Common myeloid progenitor, CD34-positive (primary cell): ENCODE measurements at regions not wholly inside any gene's neighbourhood (a gene's known extent, or its start where the extent isn't known, plus 50 kb on each side); places are given as distances from the start of the nearest gene placed in this dataset.

Source experiments
- CTCF ChIA-PET: fragments of 350-600 bp; sonication (Branson Sonifier 250); formaldehyde crosslinking; loops from one replicate; lab custom pipeline; 2021; ENCODE audit warnings: antibody characterized with exemption; lab: Charles Lee
- POLR2A ChIA-PET: fragments of 350-600 bp; sonication (Branson Sonifier 250); formaldehyde crosslinking; loops from one replicate; lab custom pipeline; 2021; ENCODE audit warnings: antibody characterized with exemption; lab: Charles Lee
- DNase-seq, 3 donors: peaks; one replicate each; pipeline versions ENCODE4 v3.0.0 to v3.0.0-alpha.2; 2013
- H3K27ac ChIP-seq, 2 experiments: 1 replicate in 1 of 2; 2 replicates in 1 of 2; pipeline ENCODE4 v1.7.0; 2013; ENCODE audit warnings: inconsistent platforms in 2 of 2, low read length in 2 of 2, mild to moderate bottlenecking in 2 of 2, low read depth in 1 of 2, moderate library complexity in 1 of 2; ENCODE audit not compliant: severe bottlenecking in 2 of 2, insufficient read depth in 1 of 2, poor library complexity in 1 of 2
- H3K27me3 ChIP-seq, 5 experiments: replicated peaks in 2 of 5; 1 replicate in 3 of 5; 2 replicates in 2 of 5; pipeline versions ENCODE4 v1.6.1 to v1.7.0; 2013; ENCODE audit warnings: low read length in 4 of 5, mild to moderate bottlenecking in 2 of 5, moderate library complexity in 2 of 5, inconsistent platforms in 1 of 5; ENCODE audit not compliant: insufficient read depth in 5 of 5, control insufficient read depth in 4 of 5
- H3K36me3 ChIP-seq, 4 experiments: 1 replicate in 2 of 4; 2 replicates in 2 of 4; pipeline versions ENCODE4 v1.6.1 to v1.7.0; 2013; ENCODE audit warnings: low read length in 3 of 4, control low read depth in 1 of 4, mild to moderate bottlenecking in 1 of 4; ENCODE audit not compliant: control insufficient read depth in 4 of 4, insufficient read depth in 4 of 4
- H3K4me1 ChIP-seq, 4 experiments: 1 replicate in 3 of 4; 2 replicates in 1 of 4; pipeline versions ENCODE4 v1.6.1 to v1.7.1; 2013; ENCODE audit warnings: low read length in 3 of 4, mild to moderate bottlenecking in 3 of 4, control low read depth in 1 of 4, inconsistent platforms in 1 of 4, moderate library complexity in 1 of 4; ENCODE audit not compliant: control insufficient read depth in 4 of 4, insufficient read depth in 4 of 4; ENCODE audit errors: control extremely low read depth in 1 of 4
- H3K4me3 ChIP-seq, 7 experiments: 1 replicate in 4 of 7; 2 replicates in 3 of 7; pipeline versions ENCODE4 v1.5.1 to v1.7.0; 2013; ENCODE audit warnings: mild to moderate bottlenecking in 7 of 7, low read length in 6 of 7, moderate library complexity in 6 of 7, inconsistent platforms in 2 of 7, low read depth in 2 of 7, control low read depth in 1 of 7; ENCODE audit not compliant: insufficient read depth in 4 of 7, control insufficient read depth in 1 of 7; ENCODE audit errors: extremely low read depth in 1 of 7
- H3K9me3 ChIP-seq, 5 experiments: 1 replicate in 4 of 5; 2 replicates in 1 of 5; pipeline versions ENCODE4 v1.6.1 to v1.7.1; 2013; ENCODE audit warnings: low read length in 4 of 5, mild to moderate bottlenecking in 2 of 5, inconsistent platforms in 1 of 5, low read depth in 1 of 5, moderate library complexity in 1 of 5; ENCODE audit not compliant: control insufficient read depth in 4 of 5, insufficient read depth in 2 of 5; ENCODE audit errors: control extremely low read depth in 1 of 5
- WGBS: methylation state at CpG from one replicate; pipeline ENCODE4 v1.1.5; 2013; ENCODE audit not compliant: insufficient coverage; 5-methylcytosine and 5-hydroxymethylcytosine counted together

DNA sequence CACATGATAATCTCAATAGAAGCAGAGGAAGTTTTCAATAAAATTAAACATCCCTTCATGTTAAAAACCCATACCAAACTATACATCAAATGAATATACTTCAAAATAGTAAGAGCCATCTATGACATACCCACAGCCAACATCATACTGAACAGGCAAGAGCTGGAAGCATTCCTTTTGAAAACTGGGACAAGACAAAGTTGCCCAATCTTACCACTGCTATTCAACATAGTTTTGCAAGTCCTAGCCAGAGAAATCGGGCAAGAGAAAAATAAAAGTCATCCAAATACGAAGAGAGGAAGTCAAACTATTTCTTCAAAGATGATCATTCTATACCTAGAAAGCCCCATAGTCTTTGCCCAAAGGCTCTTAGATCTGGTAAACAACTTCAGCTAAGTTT, 454.7 kb upstream of the PRICKLE1 start:
- Histone ChIP-seq H3K4me3 (no peak overlapping the region), H3K4me1 (no peaks in the 10 kb centered on the region), H3K9me3 (no peaks in the 10 kb centered on the region), H3K27ac (no peak overlapping the region), H3K36me3 (no peaks in the 10 kb centered on the region), H3K27me3 (no peaks in the 10 kb centered on the region)
- ChIA-PET CTCF (no interaction called here), POLR2A (no interaction called here)
- DNase-seq, result no peak
- WGBS, result no CpG with 5 or more reads among the region's 2 CpGs

- POLR2A ChIA-PET, result no interaction called here
- peaks cover 0 to 2% (median 0%) of the 10 kb centered on the region in 5 experiments for H3K9me3 ChIP-seq
- no peaks in the 10 kb centered on the region for H3K27me3 ChIP-seq
- WGBS, result 87% methylated on average over 3 of the region's 3 CpGs
- no peak overlapping the region for H3K27ac ChIP-seq
- H3K4me3 ChIP-seq, result no peak overlapping the region
- no peaks in the 10 kb centered on the region for H3K4me1 ChIP-seq
- CTCF ChIA-PET, result no interaction called here
- no peak for DNase-seq
- no peaks in the 10 kb centered on the region for H3K36me3 ChIP-seq
Observed at GRCh38 chr12:43038991-43039390, 449.4 kb upstream of the PRICKLE1 start.

- peaks cover 0 to 11% (median 2%) of the 10 kb centered on the region in 5 experiments for H3K9me3 ChIP-seq
- ChIA-PET POLR2A (no interaction called here), CTCF (no interaction called here)
- WGBS, result 100% methylated on average over 2 of the region's 2 CpGs
- H3K27ac ChIP-seq, result no peak overlapping the region
- H3K36me3 ChIP-seq, result no peaks in the 10 kb centered on the region
- no peaks in the 10 kb centered on the region for H3K27me3 ChIP-seq
- no peaks in the 10 kb centered on the region for H3K4me1 ChIP-seq
- no peak overlapping the region for H3K4me3 ChIP-seq
- no peak for DNase-seq
Observed at GRCh38 chr12:43029971-43030370, 440.4 kb upstream of the PRICKLE1 start.

DNA sequence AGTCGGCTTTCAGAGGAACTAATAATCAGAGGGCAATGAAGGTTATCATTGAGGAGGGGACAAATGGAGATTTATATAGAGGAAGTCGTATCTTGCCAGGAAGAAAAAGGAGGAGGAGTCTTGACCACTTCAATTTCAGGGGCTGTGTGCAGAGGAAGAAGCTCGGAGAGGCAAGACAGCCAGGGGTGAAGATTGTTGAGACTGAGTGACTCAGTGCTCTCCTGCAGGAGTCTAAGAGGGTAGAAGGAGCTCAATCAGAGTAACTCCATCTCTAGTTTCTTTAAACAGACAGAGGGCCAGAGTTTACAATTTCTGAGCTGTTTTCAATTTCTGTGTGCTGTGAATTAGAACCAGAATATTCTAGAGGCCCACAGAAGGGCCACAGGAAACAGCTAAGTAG, 439.3 kb upstream of the PRICKLE1 start:
- Histone ChIP-seq H3K4me3 (no peak overlapping the region), H3K9me3 (peaks cover 0 to 11% (median 1%) of the 10 kb centered on the region in 5 experiments), H3K36me3 (no peaks in the 10 kb centered on the region), H3K27me3 (no peaks in the 10 kb centered on the region), H3K27ac (no peak overlapping the region), H3K4me1 (no peaks in the 10 kb centered on the region)
- ChIA-PET CTCF (no interaction called here), POLR2A (interaction anchor here (0.6 kb wide), 1 partner anchor 86 kb away, joined by 4 read pairs; no protein-coding TSS in a partner anchor)
- DNase-seq, result no peak
- 54% methylated on average over 3 of the region's 3 CpGs for WGBS

- CTCF ChIA-PET, result no interaction called here
Observed at GRCh38 chr12:43022838-43023237, 433.3 kb upstream of the PRICKLE1 start.

DNA sequence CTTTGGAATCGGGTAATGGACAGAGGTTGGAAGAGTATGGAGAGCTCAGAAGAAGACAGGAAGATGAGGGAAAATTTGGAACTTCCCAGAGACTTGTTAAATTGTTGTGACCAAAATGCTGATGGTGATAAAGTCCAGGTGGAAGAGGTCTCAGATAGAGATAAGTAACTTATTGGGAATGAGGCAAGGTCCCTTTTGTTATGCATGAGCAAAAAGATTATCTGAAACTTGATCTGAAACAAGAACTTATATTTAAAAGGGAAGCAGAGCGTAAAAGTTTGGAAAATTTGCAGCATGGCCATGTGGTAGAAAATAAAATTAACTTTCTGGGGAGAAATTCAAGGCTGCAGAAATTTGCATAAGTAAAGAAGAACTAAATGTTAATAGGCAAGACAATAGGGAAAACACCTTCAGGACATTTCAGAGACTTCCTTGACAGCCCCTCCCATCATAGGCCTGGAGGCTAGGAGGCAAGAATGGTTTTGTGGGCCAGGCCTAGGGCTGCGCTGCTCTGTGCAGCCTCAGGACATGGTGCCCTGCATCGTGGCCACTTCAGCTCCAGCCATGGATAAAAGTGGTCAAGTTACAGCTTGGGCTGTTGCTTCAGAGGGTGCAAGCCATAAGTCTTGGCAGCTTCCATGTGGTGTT, 425.7 kb upstream of the PRICKLE1 start:
- ChIA-PET CTCF (no interaction called here), POLR2A (no interaction called here)
- Histone ChIP-seq H3K4me3 (no peak overlapping the region), H3K36me3 (no peaks in the 10 kb centered on the region), H3K4me1 (no peaks in the 10 kb centered on the region), H3K9me3 (peaks cover 0 to 4% (median 0%) of the 10 kb centered on the region in 5 experiments), H3K27ac (no peak overlapping the region), H3K27me3 (no peaks in the 10 kb centered on the region)
- WGBS, result 100% methylated on average over 4 of the region's 4 CpGs
- no peak for DNase-seq

More at GRCh38 chr12:43022838-43023237, 433.3 kb upstream of the PRICKLE1 start:
- no peak for DNase-seq
- Histone ChIP-seq H3K9me3 (peaks cover 0 to 1% (median 0%) of the 10 kb centered on the region in 5 experiments), H3K27ac (no peak overlapping the region), H3K36me3 (no peaks in the 10 kb centered on the region), H3K4me3 (no peak overlapping the region), H3K4me1 (no peaks in the 10 kb centered on the region), H3K27me3 (no peaks in the 10 kb centered on the region)
- no CpG with 5 or more reads among the region's 1 CpG for WGBS
- POLR2A ChIA-PET, result no interaction called here

DNA sequence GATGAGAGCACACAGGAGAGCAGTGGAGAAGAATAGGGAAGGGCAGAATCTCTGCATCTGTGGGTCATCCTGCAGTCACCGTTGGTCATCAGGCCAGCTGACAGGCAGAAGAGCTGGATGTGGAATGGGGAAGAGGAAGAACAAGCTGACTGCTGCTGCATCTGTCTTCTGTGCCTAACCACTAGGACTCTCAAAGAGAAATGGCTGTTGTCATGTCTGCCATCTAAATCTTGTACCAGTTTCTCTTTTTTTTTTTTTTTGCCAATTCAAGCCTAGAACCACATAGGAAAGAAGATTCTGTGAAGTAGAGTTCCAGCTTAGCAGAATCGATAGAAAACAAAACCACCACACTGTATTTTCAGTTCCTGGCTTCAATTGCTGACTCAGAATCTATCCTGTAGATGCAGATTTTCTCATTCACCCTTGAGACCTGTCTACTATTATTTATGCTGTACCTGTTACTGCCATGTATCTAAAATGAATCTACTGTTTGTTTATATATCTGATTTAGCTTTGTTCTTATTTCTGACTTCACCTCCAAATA, 421.9 kb upstream of the PRICKLE1 start:
- H3K27me3 ChIP-seq, result no peaks in the 10 kb centered on the region
- ChIA-PET CTCF (no interaction called here), POLR2A (no interaction called here)
- no peaks in the 10 kb centered on the region for H3K36me3 ChIP-seq
- H3K9me3 ChIP-seq, result peaks cover 0 to 4% (median 0%) of the 10 kb centered on the region in 5 experiments
- H3K27ac ChIP-seq, result no peak overlapping the region
- WGBS, result 38% methylated on average over 1 of the region's 2 CpGs
- no peaks in the 10 kb centered on the region for H3K4me1 ChIP-seq
- H3K4me3 ChIP-seq, result no peak overlapping the region
- DNase-seq, result no peak
